ENCODE measurements at regions not wholly inside any gene's neighbourhood (a gene's known extent, or its start where the extent isn't known, plus 50 kb on each side); places are given as distances from the start of the nearest gene placed in this dataset.

DNA sequence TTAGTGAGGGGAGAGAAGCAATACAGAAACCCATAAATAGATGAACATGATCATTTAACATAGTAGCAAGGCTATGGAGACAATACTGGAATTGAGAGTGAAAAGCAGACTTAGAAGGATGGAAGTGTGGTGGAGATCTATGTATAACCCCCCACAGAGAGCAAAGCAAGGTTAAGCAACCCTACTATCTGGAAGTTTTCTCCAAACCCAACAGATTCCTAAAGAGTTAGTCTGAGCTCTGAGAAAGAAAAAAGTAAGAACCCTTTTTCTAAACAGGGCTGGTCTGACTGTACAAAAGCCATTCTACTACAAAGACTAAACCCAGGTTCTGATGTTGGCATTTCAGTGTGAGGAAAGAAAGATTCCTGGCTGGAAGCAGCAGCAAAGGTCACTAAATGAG, 153.2 kb downstream of the WNT5A start:
- Mint-ChIP-seq H3K9me3 (ENCODE audit: low read depth) (no peaks in the 10 kb centered on the region), H3K36me3 (ENCODE audit: insufficient read depth) (no peaks in the 10 kb centered on the region), H3K27me3 (peaks cover 8% of the 10 kb centered on the region), H3K4me1 (ENCODE audit: low read depth) (no peaks in the 10 kb centered on the region), H3K4me3 (ENCODE audit: low read depth) (no peak overlapping the region), H3K27ac (no peak overlapping the region)
- TF ChIP-seq, protein P1, sequence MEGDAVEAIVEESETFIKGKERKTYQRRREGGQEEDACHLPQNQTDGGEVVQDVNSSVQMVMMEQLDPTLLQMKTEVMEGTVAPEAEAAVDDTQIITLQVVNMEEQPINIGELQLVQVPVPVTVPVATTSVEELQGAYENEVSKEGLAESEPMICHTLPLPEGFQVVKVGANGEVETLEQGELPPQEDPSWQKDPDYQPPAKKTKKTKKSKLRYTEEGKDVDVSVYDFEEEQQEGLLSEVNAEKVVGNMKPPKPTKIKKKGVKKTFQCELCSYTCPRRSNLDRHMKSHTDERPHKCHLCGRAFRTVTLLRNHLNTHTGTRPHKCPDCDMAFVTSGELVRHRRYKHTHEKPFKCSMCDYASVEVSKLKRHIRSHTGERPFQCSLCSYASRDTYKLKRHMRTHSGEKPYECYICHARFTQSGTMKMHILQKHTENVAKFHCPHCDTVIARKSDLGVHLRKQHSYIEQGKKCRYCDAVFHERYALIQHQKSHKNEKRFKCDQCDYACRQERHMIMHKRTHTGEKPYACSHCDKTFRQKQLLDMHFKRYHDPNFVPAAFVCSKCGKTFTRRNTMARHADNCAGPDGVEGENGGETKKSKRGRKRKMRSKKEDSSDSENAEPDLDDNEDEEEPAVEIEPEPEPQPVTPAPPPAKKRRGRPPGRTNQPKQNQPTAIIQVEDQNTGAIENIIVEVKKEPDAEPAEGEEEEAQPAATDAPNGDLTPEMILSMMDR (IDR thresholded peaks at IDR 0.05; ENCODE audit: unreplicated experiment), result no peak
- no peak for DNase-seq (ENCODE audit: low spot score, unreplicated experiment)

GRCh38 chr3:55333046-55333445, 154.1 kb downstream of the WNT5A start:
- Mint-ChIP-seq H3K27ac (no peak overlapping the region), H3K9me3 (ENCODE audit: low read depth) (no peaks in the 10 kb centered on the region), H3K4me3 (ENCODE audit: low read depth) (no peak overlapping the region), H3K4me1 (ENCODE audit: low read depth) (no peaks in the 10 kb centered on the region), H3K27me3 (peaks cover 2% of the 10 kb centered on the region), H3K36me3 (ENCODE audit: insufficient read depth) (no peaks in the 10 kb centered on the region)
- DNase-seq (ENCODE audit: low spot score, unreplicated experiment), result no peak
- TF ChIP-seq, protein P1 (IDR thresholded peaks at IDR 0.05; ENCODE audit: unreplicated experiment), result no peak

DNA sequence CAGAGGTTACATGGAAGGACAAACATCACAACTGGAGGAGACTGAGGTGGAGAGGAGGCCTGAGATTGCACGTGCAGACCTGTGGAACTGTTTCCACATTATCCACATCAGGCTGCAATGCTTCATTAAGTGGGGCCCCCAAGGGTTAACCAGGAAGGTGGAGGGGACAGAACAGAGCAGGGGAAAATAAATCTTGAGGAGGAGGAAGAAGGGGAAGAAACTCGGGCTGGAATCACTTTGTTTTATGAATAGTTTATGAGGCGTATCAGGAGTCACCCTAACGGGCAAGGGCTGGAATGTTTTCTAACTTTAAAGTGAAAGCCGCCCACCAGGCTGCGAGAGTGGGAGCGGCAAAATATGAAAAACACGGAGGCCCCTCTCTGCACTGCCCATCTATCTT, 154.9 kb downstream of the WNT5A start:
- H3K4me3 Mint-ChIP-seq (ENCODE audit: low read depth), result no peak overlapping the region
- no peak overlapping the region for H3K27ac Mint-ChIP-seq
- TF ChIP-seq, protein P1 (IDR thresholded peaks at IDR 0.05; ENCODE audit: unreplicated experiment), result no peak
- no peaks in the 10 kb centered on the region for H3K36me3 Mint-ChIP-seq (ENCODE audit: insufficient read depth)
- peaks cover 2% of the 10 kb centered on the region for H3K27me3 Mint-ChIP-seq
- no peaks in the 10 kb centered on the region for H3K4me1 Mint-ChIP-seq (ENCODE audit: low read depth)
- H3K9me3 Mint-ChIP-seq (ENCODE audit: low read depth), result no peaks in the 10 kb centered on the region
- no peak for DNase-seq (ENCODE audit: low spot score, unreplicated experiment)

GRCh38 chr3:55331524-55331923, 155.6 kb downstream of the WNT5A start:
- no peaks in the 10 kb centered on the region for H3K36me3 Mint-ChIP-seq (ENCODE audit: insufficient read depth)
- no peaks in the 10 kb centered on the region for H3K9me3 Mint-ChIP-seq (ENCODE audit: low read depth)
- no peaks in the 10 kb centered on the region for H3K4me1 Mint-ChIP-seq (ENCODE audit: low read depth)
- TF ChIP-seq, protein P1 (IDR thresholded peaks at IDR 0.05; ENCODE audit: unreplicated experiment), result no peak
- no peak overlapping the region for H3K27ac Mint-ChIP-seq
- H3K4me3 Mint-ChIP-seq (ENCODE audit: low read depth), result no peak overlapping the region
- no peak for DNase-seq (ENCODE audit: low spot score, unreplicated experiment)
- H3K27me3 Mint-ChIP-seq, result peaks cover 2% of the 10 kb centered on the region

- H3K9me3 Mint-ChIP-seq (ENCODE audit: low read depth), result no peaks in the 10 kb centered on the region
- no peak overlapping the region for H3K4me3 Mint-ChIP-seq (ENCODE audit: low read depth)
- no peak for DNase-seq (ENCODE audit: low spot score, unreplicated experiment)
- TF ChIP-seq, protein P1 (IDR thresholded peaks at IDR 0.05; ENCODE audit: unreplicated experiment), result no peak
- no peak overlapping the region for H3K27ac Mint-ChIP-seq
- H3K4me1 Mint-ChIP-seq (ENCODE audit: low read depth), result no peaks in the 10 kb centered on the region
- H3K27me3 Mint-ChIP-seq, result peaks cover 2% of the 10 kb centered on the region
- H3K36me3 Mint-ChIP-seq (ENCODE audit: insufficient read depth), result no peaks in the 10 kb centered on the region
Measured at GRCh38 chr3:55330756-55331155, 156.3 kb downstream of the WNT5A start.
